K562 (cell line): ENCODE measurements at regions not wholly inside any gene's neighbourhood (a gene's known extent, or its start where the extent isn't known, plus 50 kb on each side); places are given as distances from the start of the nearest gene placed in this dataset.

Experiments
- ATAC-seq: fragments of 200-7000 bp; cut with Tn5 transposase; 3 replicates; pipeline ENCODE4 v1.9.1; 2020; ENCODE audit warnings: moderate library complexity
- BruUV-seq: library from RNA; stranded (reverse); fragments of 400-500 nt; replicated peaks from 2 replicates; lab custom pipeline; 2021; lab: Mats Ljungman, UMichigan
- CTCF ChIA-PET: fragments of 300-600 bp; formaldehyde crosslinking; extraction: SDS; loops from one replicate; lab custom pipeline; 2021; ENCODE audit warnings: low intra/inter-chr PET ratio; lab: Yijun Ruan, JAX
- POLR2A ChIA-PET: fragments of 300-600, 350-650 bp; sonication (Branson Sonifier 250); formaldehyde crosslinking; extraction: SDS; loops from one replicate; lab custom pipeline; 2021; ENCODE audit warnings: antibody characterized with exemption, inconsistent platforms; lab: Yijun Ruan, JAX
- DNase-seq, 4 experiments: peaks; one replicate each; pipeline versions ENCODE4 v3.0.0 to v3.0.0-alpha.2; 2011 to 2018; ENCODE audit warnings: low spot score in 3 of 4, mixed read lengths in 3 of 4; ENCODE audit errors: extremely low read depth in 1 of 4
- FAIRE-seq: peaks from 2 replicates; lab custom pipeline; 2011; peaks lifted over from hg19 to GRCh38; lab: Jason Lieb, UNC
- H2AFZ ChIP-seq: 2 replicates; pipeline ENCODE4 v1.6.0; 2011; ENCODE audit warnings: low read depth, low read length, control low read depth, inconsistent platforms
- H3K27ac ChIP-seq: fragments of 200-600 bp; 3 replicates; pipeline ENCODE4 v1.8.0; 2011; ENCODE audit warnings: low read depth, mild to moderate bottlenecking, control low read depth, inconsistent platforms, low read length, moderate library complexity, mixed read lengths; ENCODE audit errors: extremely low read depth
- H3K27me3 ChIP-seq, 2 experiments: fragments of 300-600 bp in 1 of 2; 2 replicates in 1 of 2; 3 replicates in 1 of 2; pipeline versions ENCODE4 v1.6.0 to v1.8.0; 2011; ENCODE audit warnings: inconsistent platforms in 2 of 2, low read length in 2 of 2, mild to moderate bottlenecking in 1 of 2, mixed read lengths in 1 of 2, moderate library complexity in 1 of 2; ENCODE audit not compliant: control insufficient read depth in 2 of 2, insufficient read depth in 2 of 2
- H3K36me3 ChIP-seq: fragments of 300-600 bp; 3 replicates; pipeline ENCODE4 v1.8.0; 2011; ENCODE audit warnings: mild to moderate bottlenecking, low read length, inconsistent platforms; ENCODE audit not compliant: control insufficient read depth, insufficient read depth
- H3K4me1 ChIP-seq, 2 experiments: fragments of 200-600 bp in 1 of 2; replicated peaks in 1 of 2; 2 replicates in 1 of 2; 3 replicates in 1 of 2; pipeline versions ENCODE4 v1.5.1 to v1.8.0; 2011; ENCODE audit warnings: inconsistent platforms in 2 of 2, low read length in 2 of 2, mild to moderate bottlenecking in 1 of 2, mixed read lengths in 1 of 2, moderate library complexity in 1 of 2; ENCODE audit not compliant: control insufficient read depth in 2 of 2, insufficient read depth in 2 of 2
- H3K4me2 ChIP-seq: 2 replicates; pipeline ENCODE4 v1.6.1; 2011; ENCODE audit warnings: low read length, control low read depth, inconsistent platforms, mixed read lengths; ENCODE audit not compliant: insufficient read depth
- H3K4me3 ChIP-seq: fragments of 200-600 bp; sonication (generic), shearing (Covaris generic); 2 replicates; pipeline ENCODE4 v1.5.1; 2016; ENCODE audit warnings: control low read depth, inconsistent platforms
- H3K79me2 ChIP-seq: fragments of 200-600 bp; 3 replicates; pipeline ENCODE4 v1.8.0; 2011; ENCODE audit warnings: low read length, inconsistent platforms; ENCODE audit not compliant: control insufficient read depth, insufficient read depth
- H3K9ac ChIP-seq, 2 experiments: 2 replicates each; pipeline versions ENCODE4 v1.6.0 to v1.6.1; 2011; ENCODE audit warnings: low read depth in 2 of 2, low read length in 2 of 2, control low read depth in 1 of 2, inconsistent platforms in 1 of 2, mild to moderate bottlenecking in 1 of 2, mixed read lengths in 1 of 2; ENCODE audit not compliant: insufficient read depth in 1 of 2
- H3K9me1 ChIP-seq: one replicate; pipeline ENCODE4 v1.6.0; 2011; ENCODE audit warnings: inconsistent platforms, mild to moderate bottlenecking, low read length, moderate library complexity; ENCODE audit not compliant: control insufficient read depth, insufficient read depth
- H3K9me3 ChIP-seq: replicated peaks from 2 replicates; pipeline ENCODE4 v1.5.1; 2011; ENCODE audit warnings: low read depth, low read length, inconsistent platforms; ENCODE audit not compliant: control insufficient read depth, insufficient read depth
- H4K20me1 ChIP-seq: replicated peaks from 2 replicates; pipeline ENCODE4 v1.6.1; 2011; ENCODE audit warnings: low read length, inconsistent platforms, mixed read lengths; ENCODE audit not compliant: control insufficient read depth, insufficient read depth
- FOSL1 ChIP-seq: fragments of 200-800 bp; sonication (Bioruptor generic); conservative IDR thresholded peaks from 2 replicates; pipeline ENCODE4 v1.6.1; 2016; ENCODE audit warnings: missing genetic modification characterization, missing compliant biosample characterization
- KLF6 ChIP-seq: fragments of 250-450 bp; sonication (Bioruptor Pico); IDR thresholded peaks from 2 replicates; pipeline ENCODE4 v1.4.0; 2020; ENCODE audit warnings: mild to moderate bottlenecking, moderate library complexity, borderline replicate concordance
- WGBS: fragments of 100-300 bp; shearing (Covaris generic); methylation state at CpG from one replicate; pipeline ENCODE4 v1.1.6; 2016; ENCODE audit warnings: low coverage, mixed read lengths; ENCODE audit not compliant: insufficient coverage; ENCODE audit errors: missing lambda C conversion rate; 5-methylcytosine and 5-hydroxymethylcytosine counted together
- in situ Hi-C: fragments of 300-500 bp; cut with MboI; formaldehyde crosslinking; loops from 4 replicates; pipeline ENCODE4 v1.15.0; 2018; ENCODE audit warnings: inconsistent platforms, mixed read lengths
- intact Hi-C: fragments of 100-400 bp; cut with micrococcal nuclease; formaldehyde crosslinking; loops from 2 replicates; pipeline ENCODE4 v1.14.2; 2022
- TF ChIP-seq, protein P1 (sequence below), 3 experiments: IDR thresholded peaks in 2 of 3; conservative IDR thresholded peaks in 1 of 3; 2 replicates each; pipeline ENCODE4 v1.5.1; 2011 to 2012; ENCODE audit warnings: low read length in 3 of 3, mild to moderate bottlenecking in 3 of 3, control low read depth in 2 of 3, improper control_type of control experiment in 1 of 3, inconsistent platforms in 1 of 3, low read depth in 1 of 3, mixed read lengths in 1 of 3, moderate library complexity in 1 of 3; ENCODE audit not compliant: insufficient read depth in 2 of 3

DNA sequence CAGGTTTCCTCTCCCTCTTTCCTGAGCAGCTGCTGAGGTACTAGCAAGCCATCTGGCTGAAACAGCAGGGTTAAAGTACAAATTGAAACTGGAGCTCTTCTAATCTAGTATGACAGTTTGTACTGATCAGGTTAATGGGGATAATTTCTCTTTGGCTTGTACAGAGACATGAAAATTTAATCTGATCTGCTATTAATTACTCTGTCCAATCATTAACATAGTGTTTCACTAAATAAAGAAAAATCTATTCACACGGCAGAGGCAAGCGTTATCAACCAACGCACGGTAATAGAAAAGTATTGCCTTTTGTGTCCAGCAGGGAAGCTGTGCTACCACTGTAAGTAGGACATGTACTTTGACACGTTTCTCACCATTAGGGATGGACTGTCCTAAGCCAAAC lies 71.1 kb downstream of the IGSF1 start:
- Histone ChIP-seq H3K27me3 (no peaks in the 10 kb centered on the region; a peak in 2 of 5 replicates), H3K9me1 (no peaks in the 10 kb centered on the region), H3K9me3 (no peaks in the 10 kb centered on the region), H3K4me1 (no peaks in the 10 kb centered on the region), H3K79me2 (no peaks in the 10 kb centered on the region), H3K4me2 (no peak overlapping the region), H3K9ac (no peak overlapping the region), H3K36me3 (no peaks in the 10 kb centered on the region), H3K4me3 (no peak overlapping the region), H2AFZ (no peak overlapping the region), H4K20me1 (no peaks in the 10 kb centered on the region), H3K27ac (no peak overlapping the region)
- BruUV-seq: no TSS peak
- POLR2A ChIA-PET: no interaction called here
- in situ Hi-C loops: no loop called here
- CTCF ChIA-PET: no interaction called here
- no peak for ATAC-seq
- no peak for FAIRE-seq
- DNase-seq: no peak
- intact Hi-C loops: no loop called here
- WGBS: 3% methylated on average over 5 of the region's 5 CpGs
- TF ChIP-seq FOSL1 (tag): no peak
- TF ChIP-seq, protein P1, sequence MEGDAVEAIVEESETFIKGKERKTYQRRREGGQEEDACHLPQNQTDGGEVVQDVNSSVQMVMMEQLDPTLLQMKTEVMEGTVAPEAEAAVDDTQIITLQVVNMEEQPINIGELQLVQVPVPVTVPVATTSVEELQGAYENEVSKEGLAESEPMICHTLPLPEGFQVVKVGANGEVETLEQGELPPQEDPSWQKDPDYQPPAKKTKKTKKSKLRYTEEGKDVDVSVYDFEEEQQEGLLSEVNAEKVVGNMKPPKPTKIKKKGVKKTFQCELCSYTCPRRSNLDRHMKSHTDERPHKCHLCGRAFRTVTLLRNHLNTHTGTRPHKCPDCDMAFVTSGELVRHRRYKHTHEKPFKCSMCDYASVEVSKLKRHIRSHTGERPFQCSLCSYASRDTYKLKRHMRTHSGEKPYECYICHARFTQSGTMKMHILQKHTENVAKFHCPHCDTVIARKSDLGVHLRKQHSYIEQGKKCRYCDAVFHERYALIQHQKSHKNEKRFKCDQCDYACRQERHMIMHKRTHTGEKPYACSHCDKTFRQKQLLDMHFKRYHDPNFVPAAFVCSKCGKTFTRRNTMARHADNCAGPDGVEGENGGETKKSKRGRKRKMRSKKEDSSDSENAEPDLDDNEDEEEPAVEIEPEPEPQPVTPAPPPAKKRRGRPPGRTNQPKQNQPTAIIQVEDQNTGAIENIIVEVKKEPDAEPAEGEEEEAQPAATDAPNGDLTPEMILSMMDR (IDR thresholded peaks at IDR 0.05 in 2 of 3, conservative IDR thresholded peaks at IDR 0.05 in 1 of 3; ENCODE audit: insufficient read depth in 2 of 3, low read depth in 1 of 3, low read length in 3 of 3): 0 out of 6 replicates have a peak, but pooled peaks of 2 of the 3 experiments have one; percentile 3 to 12

DNA sequence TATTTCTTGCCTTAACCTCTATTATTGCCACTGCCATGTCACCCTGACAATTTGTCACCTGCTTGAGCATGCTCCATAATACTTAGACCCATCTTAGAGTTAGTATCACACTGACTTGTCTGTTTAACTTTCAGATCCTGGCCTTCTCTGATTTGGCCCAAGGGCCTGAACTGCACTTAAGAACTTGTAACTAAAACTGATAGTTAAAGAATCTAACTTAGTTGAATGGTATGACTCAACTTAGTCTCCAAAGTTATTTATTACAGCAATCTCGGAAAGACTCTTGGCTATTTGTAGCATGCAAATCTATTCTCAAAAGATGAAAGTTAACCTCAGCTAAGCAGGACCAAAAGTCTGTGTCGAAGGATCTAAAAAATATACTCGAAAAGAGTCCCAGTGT lies 72.3 kb downstream of the IGSF1 start:
- no peak overlapping the region for H3K4me3 ChIP-seq
- H3K9ac ChIP-seq: no peak overlapping the region
- no peaks in the 10 kb centered on the region for H3K36me3 ChIP-seq
- H3K27ac ChIP-seq: no peak overlapping the region
- H3K9me3 ChIP-seq: no peaks in the 10 kb centered on the region
- BruUV-seq: no TSS peak
- H3K9me1 ChIP-seq: no peaks in the 10 kb centered on the region
- DNase-seq (no peak), ATAC-seq (no peak), FAIRE-seq (no peak)
- no peaks in the 10 kb centered on the region for H3K4me1 ChIP-seq
- H3K4me2 ChIP-seq: no peak overlapping the region
- POLR2A ChIA-PET: no interaction called here
- no peak for TF ChIP-seq KLF6
- CTCF ChIA-PET: no interaction called here
- H2AFZ ChIP-seq: no peak overlapping the region
- intact Hi-C loops (no loop called here), in situ Hi-C loops (no loop called here)
- H3K79me2 ChIP-seq: no peaks in the 10 kb centered on the region
- 0% methylated on average over 3 of the region's 3 CpGs for WGBS
- H4K20me1 ChIP-seq: no peaks in the 10 kb centered on the region
- H3K27me3 ChIP-seq: no peaks in the 10 kb centered on the region; a peak in 2 of 5 replicates
